G401 (cell line): ENCODE measurements at regions not wholly inside any gene's neighbourhood (a gene's known extent, or its start where the extent isn't known, plus 50 kb on each side); places are given as distances from the start of the nearest gene placed in this dataset.
A peak's percentile ranks its signal among the peaks of the same experiment; 100 is the strongest.

Source experiments
- DNase-seq: peaks from one replicate; pipeline ENCODE4 v3.0.0-alpha.2; 2015; ENCODE audit warnings: low spot score
- in situ Hi-C: cut with HindIII; loops from 2 replicates; pipeline ENCODE4 v1.10.0; 2016; ENCODE audit warnings: low sequenced_read_pairs, mixed read lengths

GRCh38 chr10:61320257-61320587, 133.0 kb downstream of the TMEM26 start:
- in situ Hi-C loops, result no loop called here
- DNase-seq, result no peak

DNA sequence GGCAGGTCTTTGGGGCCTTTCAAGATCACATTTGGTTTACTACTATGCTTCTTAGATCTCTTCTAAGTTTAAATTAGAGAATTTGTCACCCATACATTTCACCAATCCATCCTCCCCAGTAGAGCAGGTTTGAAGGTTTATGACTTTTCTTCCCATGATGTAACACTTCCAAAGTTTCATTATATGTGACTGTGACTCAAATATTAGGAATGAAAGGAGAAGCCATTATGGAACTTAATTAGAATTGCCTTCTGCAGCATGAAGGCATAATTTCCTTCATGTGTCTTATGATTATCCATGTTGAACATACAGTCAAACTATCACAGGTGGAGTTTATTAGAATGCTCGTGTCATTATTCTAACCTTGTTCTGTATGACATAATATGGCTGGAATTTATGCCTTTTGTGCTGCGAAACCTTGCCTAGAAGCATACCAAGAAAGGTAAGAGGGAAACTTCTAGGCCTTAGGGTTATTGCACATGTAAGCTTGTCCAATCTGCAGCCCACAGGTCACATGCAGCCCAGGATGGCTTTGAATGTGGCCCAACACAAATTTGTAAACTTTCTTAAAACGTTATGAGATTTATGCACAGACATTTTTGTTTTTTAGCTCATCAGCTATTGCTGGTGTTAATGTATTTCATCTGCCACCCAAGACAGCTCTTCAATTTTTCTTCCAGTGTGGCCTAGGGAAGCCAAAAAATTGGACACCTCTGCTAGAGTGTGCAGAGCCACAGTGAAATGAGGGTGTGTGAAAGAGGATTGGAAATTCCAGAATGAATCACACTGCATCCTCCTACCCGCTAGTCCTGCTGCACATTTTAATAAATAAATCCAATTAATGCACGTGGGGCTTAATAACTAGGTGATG, 133.6 kb downstream of the TMEM26 start:
- no peak for DNase-seq
- in situ Hi-C loops, result no loop called here

DNA sequence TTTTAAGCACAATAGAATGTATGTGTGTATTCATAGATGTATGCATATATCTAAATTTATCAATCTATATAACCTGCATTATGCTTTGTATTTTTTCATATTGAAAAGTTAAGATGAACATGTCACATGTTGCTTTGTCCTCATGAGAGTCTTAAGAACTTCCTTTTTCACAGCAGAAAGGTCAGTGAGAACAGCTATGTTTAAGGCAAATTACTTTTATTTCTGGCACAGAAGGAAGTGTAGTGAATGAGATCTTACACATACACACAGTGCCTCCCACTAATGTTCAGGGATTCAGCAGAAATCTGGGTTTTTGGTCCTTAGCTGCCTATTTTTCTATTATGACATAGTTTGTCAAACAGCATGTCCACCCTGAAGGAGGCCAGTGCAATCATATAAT, 134.8 kb downstream of the TMEM26 start:
- in situ Hi-C loops, result no loop called here
- no peak for DNase-seq

DNA sequence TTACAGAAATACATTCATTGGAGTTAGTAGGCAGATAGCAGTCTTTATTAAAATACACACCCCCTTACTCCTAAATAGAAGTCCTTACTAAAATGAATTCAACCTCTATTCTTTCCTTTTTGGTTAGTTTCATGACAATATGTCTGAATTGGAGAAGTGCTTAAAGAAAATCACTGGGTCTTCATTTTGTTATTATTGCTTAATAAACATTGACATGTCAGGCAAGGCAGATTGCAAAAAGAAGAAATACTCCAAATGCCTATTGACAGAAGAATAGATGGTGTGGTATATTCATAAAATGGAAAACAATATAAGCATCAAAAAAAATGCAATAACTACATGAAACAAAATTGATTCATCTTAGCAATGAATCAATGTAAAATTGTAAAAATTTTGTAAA, 135.5 kb downstream of the TMEM26 start:
- in situ Hi-C loops, result no loop called here
- no peak for DNase-seq

DNA sequence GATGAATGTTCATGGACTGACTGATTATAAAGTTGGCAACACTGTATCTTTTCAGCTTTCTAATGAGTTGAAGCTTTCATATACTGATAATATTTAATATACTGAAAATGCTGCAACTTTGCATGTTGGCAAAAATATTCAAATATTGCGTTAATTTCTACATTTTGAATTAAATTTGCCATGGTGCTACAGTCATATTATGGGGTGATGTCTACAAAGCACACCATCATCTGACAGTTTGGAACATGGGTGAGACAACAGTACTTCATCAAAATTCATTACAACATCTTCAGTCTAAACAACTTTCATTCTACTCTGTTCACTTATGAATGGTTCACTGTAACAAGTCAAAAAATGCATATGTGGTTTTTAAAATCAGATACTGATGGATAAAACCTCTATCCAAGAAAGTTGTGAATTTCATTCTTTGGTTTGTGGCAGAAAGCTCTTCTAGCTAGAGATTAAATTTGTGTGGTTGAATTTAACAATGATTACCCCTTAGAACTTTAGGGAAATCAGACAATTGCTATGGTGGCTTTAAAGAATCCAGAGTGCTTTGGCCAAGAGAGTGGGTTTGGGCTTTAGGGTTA, 136.4 kb downstream of the TMEM26 start:
- DNase-seq, result no peak
- in situ Hi-C loops, result no loop called here

DNA sequence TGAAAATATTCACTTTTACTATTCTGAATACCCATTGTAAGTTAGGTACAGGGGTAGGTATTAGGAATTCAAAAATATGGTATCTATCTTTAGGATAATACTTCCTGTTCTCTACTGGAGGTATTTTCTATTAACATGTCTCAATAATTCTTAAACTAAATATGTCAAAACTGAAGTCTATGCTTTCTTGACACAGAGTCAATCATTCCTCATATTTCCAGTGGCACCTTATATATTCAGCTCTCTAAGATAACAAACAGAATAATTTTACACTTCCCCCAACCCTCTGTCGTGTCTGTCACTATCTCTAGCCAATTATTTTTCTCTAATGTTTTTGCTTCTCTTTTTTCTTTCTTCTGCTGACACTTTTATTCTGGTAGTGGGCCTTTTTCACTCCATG, 138.9 kb downstream of the TMEM26 start:
- DNase-seq, result no peak
- in situ Hi-C loops, result no loop called here

DNA sequence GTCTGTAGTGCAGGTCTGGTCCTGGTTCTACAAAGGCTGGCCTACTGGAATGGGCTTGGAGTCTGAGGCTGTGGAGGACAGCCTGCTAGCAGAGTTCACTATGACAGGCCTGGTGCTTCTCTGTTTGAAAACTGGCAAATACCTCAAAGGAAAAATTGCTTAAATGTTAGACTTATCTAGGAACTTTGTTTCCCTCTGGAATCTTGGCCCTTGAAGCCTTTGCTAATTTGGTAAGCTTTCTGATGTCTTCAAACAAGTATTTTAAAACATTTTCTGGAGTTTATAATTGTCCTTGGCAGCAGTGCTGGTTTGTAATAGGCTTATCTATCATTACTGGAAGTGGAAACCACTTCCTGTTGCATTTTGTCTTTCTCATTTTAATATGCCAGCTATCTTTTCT, 139.7 kb downstream of the TMEM26 start:
- in situ Hi-C loops, result no loop called here
- DNase-seq, result no peak

- in situ Hi-C loops, result no loop called here
- DNase-seq, result no peak
Observed at GRCh38 chr10:61304746-61305145, 148.4 kb downstream of the TMEM26 start.

DNA sequence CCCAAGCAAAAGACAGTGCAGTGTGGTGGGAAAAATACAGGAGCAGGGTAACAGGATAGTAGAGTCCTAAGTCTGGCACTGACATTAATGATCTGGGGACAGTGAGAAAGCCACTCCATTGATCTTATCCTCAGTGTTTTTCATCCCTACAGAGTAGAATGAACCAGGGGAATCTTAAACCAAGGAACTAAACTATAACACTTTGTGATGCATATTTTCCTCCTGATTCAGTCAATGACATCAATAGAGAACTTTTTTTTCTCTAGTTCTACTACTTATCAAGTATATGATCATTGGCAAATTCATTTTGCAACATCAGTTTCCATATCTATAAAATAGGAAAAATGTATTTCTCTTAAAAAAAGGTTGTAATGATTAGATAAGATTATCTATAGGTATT, 151.1 kb downstream of the TMEM26 start:
- in situ Hi-C loops, result no loop called here
- no peak for DNase-seq

DNA sequence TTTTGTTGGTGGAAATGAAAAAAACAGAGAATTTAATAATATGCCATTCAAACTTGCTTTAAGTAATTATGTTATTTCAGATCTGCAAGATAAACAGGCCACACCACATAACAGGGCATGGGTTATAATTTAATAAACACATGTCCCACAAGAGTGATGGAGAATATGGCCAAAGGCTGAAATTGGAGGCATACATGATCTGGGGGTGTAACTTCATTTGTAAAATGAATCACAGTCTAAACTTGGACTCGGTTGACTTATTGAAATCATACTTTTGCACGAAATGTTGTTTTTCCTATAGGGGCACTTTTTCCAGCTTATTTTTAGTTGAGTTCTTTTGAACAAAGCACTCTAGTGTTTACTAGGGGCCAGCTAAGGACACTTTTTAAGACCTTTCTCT, 151.6 kb downstream of the TMEM26 start:
- in situ Hi-C loops, result no loop called here
- DNase-seq, result no peak

GRCh38 chr10:61299841-61300240, 153.3 kb downstream of the TMEM26 start:
- in situ Hi-C loops, result no loop called here
- no peak for DNase-seq

GRCh38 chr10:61299156-61299555, 154.0 kb downstream of the TMEM26 start:
- no peak for DNase-seq
- in situ Hi-C loops, result no loop called here

DNA sequence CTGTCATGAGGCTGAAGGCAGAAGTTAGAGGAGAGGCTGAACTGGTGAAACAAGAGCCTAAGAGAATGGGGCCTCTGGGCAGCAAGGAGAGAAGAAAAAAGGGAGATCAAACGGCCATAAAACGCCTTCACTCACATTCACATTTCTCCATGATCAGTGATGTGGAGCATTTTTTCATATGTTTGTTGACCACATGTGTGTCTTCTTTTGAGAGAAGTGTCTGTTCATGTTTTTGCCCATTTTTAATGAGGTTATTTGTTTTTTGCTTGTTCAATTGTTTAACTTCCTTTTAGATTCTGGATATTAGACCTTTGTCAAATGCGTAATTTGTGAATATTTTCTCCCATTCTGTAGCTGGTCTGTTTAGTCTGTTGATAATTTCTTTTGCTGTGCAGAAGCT, 155.0 kb downstream of the TMEM26 start:
- in situ Hi-C loops, result no loop called here

DNA sequence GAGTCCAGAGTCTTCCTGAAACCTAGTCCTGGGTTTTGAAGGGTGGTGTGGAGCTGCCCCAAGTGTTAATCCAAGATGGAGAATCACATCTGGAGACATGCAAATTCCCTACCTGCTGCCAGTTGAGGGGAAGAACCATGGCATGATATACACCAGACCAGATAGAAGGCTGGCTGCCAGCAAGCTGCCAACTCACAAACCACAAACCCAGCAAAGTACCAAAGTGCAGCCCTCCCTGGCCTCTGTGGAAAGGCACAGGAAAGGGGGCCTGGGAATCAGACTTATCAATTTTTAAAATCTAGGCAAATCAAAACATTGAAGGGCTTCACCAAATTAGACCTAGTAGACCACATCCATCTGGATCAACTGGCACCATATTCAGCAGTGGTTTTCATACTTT, 157.0 kb downstream of the TMEM26 start:
- no peak for DNase-seq
- in situ Hi-C loops, result no loop called here

More for the DNA sequence above, 155.0 kb downstream of the TMEM26 start:
- DNase-seq, result no peak

DNA sequence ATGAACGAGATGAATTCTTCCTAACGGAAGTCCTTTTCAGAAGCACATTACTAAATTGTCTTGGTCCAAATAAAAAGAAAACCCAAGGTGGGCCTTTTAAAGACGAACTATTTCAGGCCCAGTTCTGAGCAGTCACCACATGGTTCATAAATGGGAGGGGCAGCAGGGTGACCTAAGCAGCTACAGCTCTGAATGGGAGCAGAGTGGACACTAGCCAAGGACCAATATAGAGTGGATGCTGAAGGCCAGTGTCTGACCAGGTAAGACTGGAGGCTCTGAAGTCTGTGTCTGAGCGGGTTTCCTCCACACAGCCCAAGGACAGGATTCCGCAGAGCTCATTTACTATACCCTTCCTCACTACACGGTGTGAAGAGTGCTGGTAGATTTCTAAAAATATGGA, 159.1 kb downstream of the TMEM26 start:
- in situ Hi-C loops, result no loop called here
- no peak for DNase-seq

DNA sequence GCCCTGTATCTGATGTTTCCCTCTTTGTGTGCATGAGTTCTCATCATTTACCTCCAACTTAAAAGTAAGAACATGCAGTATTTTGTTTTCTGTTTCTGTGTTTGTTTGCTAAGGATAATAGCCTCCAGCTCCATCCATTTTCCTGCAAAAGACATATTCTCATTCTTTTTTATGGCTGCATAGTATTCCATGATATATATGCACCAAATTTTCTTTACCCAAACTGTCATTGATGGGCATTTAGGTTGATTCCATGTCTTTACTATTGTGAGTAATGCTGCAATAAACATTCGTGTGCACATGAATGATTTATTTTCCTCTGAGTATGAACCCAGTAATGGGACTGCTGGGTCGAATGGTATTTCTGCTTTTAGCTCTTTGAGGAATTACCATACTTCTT, 163.4 kb downstream of the TMEM26 start:
- DNase-seq, result no peak
- in situ Hi-C loops, result no loop called here

DNA sequence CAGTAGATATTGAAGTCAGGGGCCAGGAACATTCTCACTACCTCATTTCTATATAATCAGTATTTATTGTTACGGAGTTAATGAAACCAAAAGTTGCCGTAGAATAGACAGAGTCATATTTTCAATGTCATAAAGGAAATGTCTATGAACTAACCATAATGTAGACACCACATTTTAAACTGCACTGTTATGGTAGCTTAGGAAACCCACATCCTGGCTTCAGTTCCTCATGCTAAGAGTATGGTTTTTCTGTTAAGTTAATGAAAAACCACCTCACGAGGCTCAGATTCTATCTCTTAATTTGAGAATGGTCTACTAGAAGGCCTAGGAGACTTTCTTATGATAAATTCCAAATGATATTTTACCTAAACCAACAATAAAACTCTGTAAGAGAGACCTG, 166.5 kb downstream of the TMEM26 start:
- no peak for DNase-seq
- in situ Hi-C loops, result no loop called here

GRCh38 chr10:61285749-61286148, 167.4 kb downstream of the TMEM26 start:
- in situ Hi-C loops, result no loop called here
- DNase-seq, result peak; percentile 28

GRCh38 chr10:61284222-61284890, 168.8 kb downstream of the TMEM26 start:
- in situ Hi-C loops, result no loop called here

DNA sequence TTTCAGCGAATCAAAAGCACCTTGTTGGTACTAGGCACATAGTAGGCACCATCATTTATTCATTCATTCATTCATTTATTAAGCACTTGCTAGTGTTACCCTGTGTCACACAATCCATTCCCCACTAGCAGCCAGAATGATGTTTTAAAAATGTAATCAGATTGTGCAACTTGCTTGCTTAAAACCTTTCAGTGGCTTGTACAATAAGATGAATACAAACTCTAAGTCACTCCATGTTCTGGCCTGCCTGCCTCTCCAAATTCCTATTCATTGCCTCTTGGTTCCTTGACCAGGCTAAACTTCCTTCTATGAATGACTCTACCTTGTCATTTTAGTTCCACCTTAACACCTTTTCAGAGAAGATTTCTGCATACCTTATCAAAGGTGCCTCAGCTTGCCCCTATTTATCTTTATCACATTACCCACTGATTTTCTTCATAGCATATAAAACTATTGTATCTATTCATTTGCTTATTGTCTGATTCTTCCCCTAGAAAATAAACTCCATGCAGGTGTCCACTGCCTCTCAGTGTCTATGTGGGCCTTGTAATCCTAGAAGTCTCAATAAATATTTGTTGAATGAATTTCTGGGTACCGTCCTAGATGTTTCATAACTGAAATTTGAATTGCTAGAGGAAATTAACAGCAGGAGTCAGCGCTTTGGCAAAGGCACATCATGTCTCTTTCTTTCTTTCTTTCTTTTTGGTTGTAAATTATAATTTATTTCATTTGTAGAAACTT, 169.5 kb downstream of the TMEM26 start:
- no peak for DNase-seq
- in situ Hi-C loops, result no loop called here

More at GRCh38 chr10:61284222-61284890, 168.8 kb downstream of the TMEM26 start:
- peak; percentile 64 for DNase-seq
